Cardiac fibroblast (primary cell): ENCODE measurements at regions not wholly inside any gene's neighbourhood (a gene's known extent, or its start where the extent isn't known, plus 50 kb on each side); places are given as distances from the start of the nearest gene placed in this dataset.

ENCODE experiments used
- DNase-seq, 2 donors: peaks; one replicate each; pipeline versions ENCODE4 v3.0.0 to v3.0.0-alpha.2; 2010; ENCODE audit warnings: low read depth in 2 of 2
- H3K4me3 ChIP-seq, 2 donors: replicated peaks in 1 of 2; 1 replicate in 1 of 2; 2 replicates in 1 of 2; pipeline ENCODE4 v1.5.1; 2011; ENCODE audit warnings: low read depth in 2 of 2, low read length in 2 of 2, mild to moderate bottlenecking in 2 of 2, moderate library complexity in 1 of 2
- TF ChIP-seq, protein P1 (sequence below): IDR thresholded peaks from one replicate; pipeline ENCODE4 v1.5.1; 2011; ENCODE audit warnings: low read depth, mild to moderate bottlenecking, low read length, inconsistent platforms

DNA sequence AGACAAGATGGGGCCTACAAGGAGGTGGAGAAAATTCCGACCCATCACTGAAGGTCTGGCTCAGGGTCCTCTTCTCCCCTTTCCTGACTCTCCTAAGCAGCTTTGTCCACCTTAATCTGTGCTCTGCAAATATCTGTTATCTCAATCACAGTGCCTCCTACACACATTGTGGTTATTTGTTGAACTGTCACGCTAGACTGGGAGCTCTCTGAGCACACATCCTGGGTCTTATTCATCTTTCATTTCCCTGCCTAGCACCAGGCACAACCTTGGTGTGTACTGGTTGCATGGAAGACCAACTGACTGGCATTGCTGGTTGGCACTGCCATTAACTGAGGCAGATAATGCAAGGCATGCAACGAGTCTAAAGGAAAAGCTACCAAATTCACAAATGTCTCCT, 122.9 kb upstream of the ST6GAL2 start:
- no peak for DNase-seq
- TF ChIP-seq, protein P1, sequence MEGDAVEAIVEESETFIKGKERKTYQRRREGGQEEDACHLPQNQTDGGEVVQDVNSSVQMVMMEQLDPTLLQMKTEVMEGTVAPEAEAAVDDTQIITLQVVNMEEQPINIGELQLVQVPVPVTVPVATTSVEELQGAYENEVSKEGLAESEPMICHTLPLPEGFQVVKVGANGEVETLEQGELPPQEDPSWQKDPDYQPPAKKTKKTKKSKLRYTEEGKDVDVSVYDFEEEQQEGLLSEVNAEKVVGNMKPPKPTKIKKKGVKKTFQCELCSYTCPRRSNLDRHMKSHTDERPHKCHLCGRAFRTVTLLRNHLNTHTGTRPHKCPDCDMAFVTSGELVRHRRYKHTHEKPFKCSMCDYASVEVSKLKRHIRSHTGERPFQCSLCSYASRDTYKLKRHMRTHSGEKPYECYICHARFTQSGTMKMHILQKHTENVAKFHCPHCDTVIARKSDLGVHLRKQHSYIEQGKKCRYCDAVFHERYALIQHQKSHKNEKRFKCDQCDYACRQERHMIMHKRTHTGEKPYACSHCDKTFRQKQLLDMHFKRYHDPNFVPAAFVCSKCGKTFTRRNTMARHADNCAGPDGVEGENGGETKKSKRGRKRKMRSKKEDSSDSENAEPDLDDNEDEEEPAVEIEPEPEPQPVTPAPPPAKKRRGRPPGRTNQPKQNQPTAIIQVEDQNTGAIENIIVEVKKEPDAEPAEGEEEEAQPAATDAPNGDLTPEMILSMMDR: no peak
- no peak overlapping the region for H3K4me3 ChIP-seq

DNA sequence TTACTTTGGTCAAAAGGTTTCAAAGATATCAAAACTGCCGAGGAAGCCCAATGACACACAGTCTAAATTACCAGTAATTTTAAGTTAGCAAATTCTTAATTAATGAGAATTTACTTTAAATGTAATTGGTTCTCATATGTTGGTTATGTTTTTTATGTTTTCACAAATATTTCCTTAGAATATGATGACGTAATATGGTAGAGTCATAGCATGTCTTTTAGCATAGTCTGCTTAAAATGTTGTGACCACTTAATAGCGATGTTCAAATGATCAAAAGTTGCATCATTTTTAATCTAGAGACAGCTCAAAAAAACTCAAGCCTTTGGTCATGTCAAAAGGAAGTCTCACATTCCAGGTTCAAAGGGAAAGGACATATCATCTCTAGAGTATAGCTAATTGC, 123.3 kb upstream of the ST6GAL2 start:
- TF ChIP-seq, protein P1: no peak
- peak in 1 of 2 donors; percentile 8 for DNase-seq
- H3K4me3 ChIP-seq: no peak overlapping the region

DNA sequence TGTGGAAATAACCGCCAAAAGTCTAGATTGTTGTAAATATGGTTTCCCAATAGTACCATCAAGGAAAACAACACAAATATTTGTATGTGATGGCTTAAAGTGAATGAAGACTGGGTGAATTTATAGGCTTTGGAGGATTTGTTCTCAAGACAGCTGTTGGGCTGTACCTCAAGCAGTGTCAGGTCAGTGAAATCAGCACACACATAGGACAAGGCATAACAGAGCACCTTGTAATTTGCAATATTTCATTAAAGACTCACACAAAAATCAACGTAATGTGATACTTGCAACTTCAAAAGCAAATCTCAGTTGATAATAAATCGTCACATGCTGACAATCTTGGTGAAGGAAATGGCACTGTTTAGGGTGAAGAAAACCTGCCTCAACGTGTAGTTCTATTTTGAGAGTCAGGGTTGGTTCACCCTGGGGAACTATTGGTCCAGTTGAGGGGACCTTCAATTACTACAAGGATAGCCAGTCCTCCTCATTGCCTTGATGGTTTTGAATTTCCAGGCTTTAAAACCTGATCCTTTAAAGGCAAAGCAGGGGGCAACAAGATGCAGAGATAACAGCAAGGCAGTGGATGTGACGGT, 126.8 kb upstream of the ST6GAL2 start:
- TF ChIP-seq, protein P1: no peak

DNA sequence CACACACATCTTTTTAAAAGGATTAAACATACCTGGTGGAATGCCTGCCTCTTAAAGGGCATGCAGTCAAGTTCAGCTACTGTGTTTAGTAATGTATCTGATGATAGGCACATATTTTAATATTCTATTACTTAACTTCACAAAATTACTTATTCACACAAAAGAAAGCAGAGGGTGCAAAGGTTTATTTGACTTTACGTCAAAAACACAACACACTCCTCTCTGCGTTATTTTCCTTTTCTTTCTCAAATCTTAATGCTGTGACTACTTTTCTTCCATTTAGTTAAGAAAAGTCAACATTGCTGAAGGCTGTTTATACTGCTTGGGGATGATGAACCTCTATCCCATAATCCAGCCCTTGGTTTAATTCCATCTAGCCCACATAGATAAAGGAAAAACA, 127.9 kb upstream of the ST6GAL2 start:
- no peak for DNase-seq
- TF ChIP-seq, protein P1: no peak
- no peak overlapping the region for H3K4me3 ChIP-seq

More for the DNA sequence above, 126.8 kb upstream of the ST6GAL2 start:
- H3K4me3 ChIP-seq: no peak overlapping the region
- no peak for DNase-seq

DNA sequence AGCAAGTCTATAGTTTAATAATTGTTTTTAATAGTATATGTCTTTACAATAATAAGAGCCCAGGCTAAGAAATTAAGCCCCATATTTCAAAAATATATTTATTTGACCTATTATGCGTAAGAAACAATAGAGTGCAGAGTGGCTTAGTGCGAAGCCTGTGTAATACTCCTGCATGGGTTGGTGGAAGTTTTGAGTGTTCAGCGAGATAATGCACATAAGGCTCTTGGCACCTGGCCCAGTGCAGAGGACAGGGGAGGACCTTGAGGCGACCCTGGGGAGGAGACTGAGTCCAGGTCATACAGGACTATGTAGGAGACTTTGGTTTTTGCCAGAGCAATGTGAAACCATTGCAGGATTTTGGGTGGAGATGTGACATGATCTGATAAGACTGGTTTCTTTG, 132.4 kb upstream of the ST6GAL2 start:
- H3K4me3 ChIP-seq: no peak overlapping the region
- TF ChIP-seq, protein P1: no peak
- no peak for DNase-seq

DNA sequence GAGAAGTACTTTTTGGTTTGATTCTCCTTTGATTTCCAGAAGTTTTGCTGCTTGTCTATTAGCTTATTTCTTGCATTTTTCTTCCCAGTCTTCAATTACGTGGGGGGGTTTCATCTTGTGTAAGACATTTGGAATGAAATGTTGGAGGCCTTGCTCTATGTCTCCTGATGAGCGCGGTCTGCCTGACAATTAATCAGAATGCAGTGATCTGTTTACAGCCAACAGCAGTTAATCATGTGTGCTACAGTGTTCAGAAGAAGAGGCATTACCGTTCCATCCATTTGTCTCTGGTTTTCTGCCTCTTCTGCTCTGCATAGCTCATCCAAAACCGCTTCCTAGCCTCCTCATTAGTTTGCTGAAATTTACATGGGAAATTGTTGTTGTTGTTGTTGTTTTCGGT, 134.4 kb upstream of the ST6GAL2 start:
- TF ChIP-seq, protein P1: no peak
- DNase-seq: no peak
- no peak overlapping the region for H3K4me3 ChIP-seq

DNA sequence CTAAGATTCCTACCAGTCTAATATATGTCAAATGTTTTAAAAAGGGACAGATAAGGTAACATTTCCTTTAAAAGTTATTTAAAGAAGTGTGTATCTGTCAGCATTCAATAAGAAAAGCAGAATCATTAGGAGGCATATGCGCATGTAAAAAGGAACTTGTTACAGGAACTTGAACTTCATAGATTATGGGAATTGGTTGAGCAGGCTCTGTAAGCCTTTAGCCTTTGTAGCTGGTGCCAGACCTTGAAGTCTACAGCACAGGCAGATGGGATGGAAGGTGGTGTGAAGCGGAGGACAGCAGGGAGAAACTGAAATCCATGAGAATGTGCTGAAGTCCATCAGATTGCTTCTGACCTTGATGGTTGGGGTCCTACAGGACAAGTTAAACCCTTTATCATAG, 138.3 kb upstream of the ST6GAL2 start:
- TF ChIP-seq, protein P1: no peak
- no peak for DNase-seq

More for the DNA sequence above, 138.3 kb upstream of the ST6GAL2 start:
- H3K4me3 ChIP-seq: no peak overlapping the region
